ENCODE measurements at regions not wholly inside any gene's neighbourhood (a gene's known extent, or its start where the extent isn't known, plus 50 kb on each side); places are given as distances from the start of the nearest gene placed in this dataset.

GRCh38 chr22:33221568-33221967, 163.4 kb upstream of the SYN3 start:
- no peaks in the 10 kb centered on the region for H3K4me1 ChIP-seq (ENCODE audit: low read depth)
- TF ChIP-seq CTCF (IDR thresholded peaks at IDR 0.05; ENCODE audit: low read depth, low read length), result no peak
- no peak overlapping the region for H3K4me3 ChIP-seq
- no peak overlapping the region for H3K27ac ChIP-seq
- no peaks in the 10 kb centered on the region for H3K36me3 ChIP-seq
- H3K9me3 ChIP-seq (ENCODE audit: low read depth), result no peaks in the 10 kb centered on the region
- H3K27me3 ChIP-seq, result no peaks in the 10 kb centered on the region
- no peak for DNase-seq (ENCODE audit: low read depth in 1 of 2, low spot score in 1 of 2)

GRCh38 chr22:33220476-33221080, 162.4 kb upstream of the SYN3 start:
- Histone ChIP-seq H3K4me3 (no peak overlapping the region), H3K4me1 (ENCODE audit: low read depth) (no peaks in the 10 kb centered on the region), H3K9me3 (ENCODE audit: low read depth) (no peaks in the 10 kb centered on the region), H3K27me3 (no peaks in the 10 kb centered on the region), H3K27ac (no peak overlapping the region), H3K36me3 (no peaks in the 10 kb centered on the region)
- no peak for DNase-seq (ENCODE audit: low read depth in 1 of 2, low spot score in 1 of 2)
- no peak for TF ChIP-seq CTCF (IDR thresholded peaks at IDR 0.05; ENCODE audit: low read depth, low read length)

GRCh38 chr22:33219648-33220384, 161.6 kb upstream of the SYN3 start:
- no peaks in the 10 kb centered on the region for H3K36me3 ChIP-seq
- H3K27ac ChIP-seq, result no peak overlapping the region
- no peak overlapping the region for H3K4me3 ChIP-seq
- no peaks in the 10 kb centered on the region for H3K9me3 ChIP-seq (ENCODE audit: low read depth)
- no peak for DNase-seq (ENCODE audit: low read depth in 1 of 2, low spot score in 1 of 2)
- TF ChIP-seq CTCF (IDR thresholded peaks at IDR 0.05; ENCODE audit: low read depth, low read length), result no peak
- no peaks in the 10 kb centered on the region for H3K4me1 ChIP-seq (ENCODE audit: low read depth)
- no peaks in the 10 kb centered on the region for H3K27me3 ChIP-seq

GRCh38 chr22:33213383-33214075, 155.3 kb upstream of the SYN3 start:
- Histone ChIP-seq H3K36me3 (no peaks in the 10 kb centered on the region), H3K27ac (no peak overlapping the region), H3K9me3 (ENCODE audit: low read depth) (no peaks in the 10 kb centered on the region), H3K27me3 (no peaks in the 10 kb centered on the region), H3K4me3 (no peak overlapping the region), H3K4me1 (ENCODE audit: low read depth) (no peaks in the 10 kb centered on the region)
- DNase-seq (ENCODE audit: low read depth in 1 of 2, low spot score in 1 of 2), result no peak
- no peak for TF ChIP-seq CTCF (IDR thresholded peaks at IDR 0.05; ENCODE audit: low read depth, low read length)

GRCh38 chr22:33209930-33210784, 152.0 kb upstream of the SYN3 start:
- DNase-seq (ENCODE audit: low read depth in 1 of 2, low spot score in 1 of 2), result peak; percentile 48 to 65

More at GRCh38 chr22:33209930-33210784, 152.0 kb upstream of the SYN3 start:
- Histone ChIP-seq H3K27me3 (peaks cover 17% of the 10 kb centered on the region), H3K9me3 (ENCODE audit: low read depth) (no peaks in the 10 kb centered on the region), H3K36me3 (no peaks in the 10 kb centered on the region), H3K27ac (no peak overlapping the region), H3K4me1 (ENCODE audit: low read depth) (no peaks in the 10 kb centered on the region), H3K4me3 (no peak overlapping the region)
- TF ChIP-seq CTCF (IDR thresholded peaks at IDR 0.05; ENCODE audit: low read depth, low read length), result peak; percentile 62

All from cardiac muscle cell (in vitro differentiated cells and primary cell).